IPS-NIHi7 (cell line): ENCODE measurements at regions not wholly inside any gene's neighbourhood (a gene's known extent, or its start where the extent isn't known, plus 50 kb on each side); places are given as distances from the start of the nearest gene placed in this dataset.
A peak's percentile ranks its signal among the peaks of the same experiment; 100 is the strongest.
"Not testable (repeated sequence)": the region's sequence is repeated elsewhere in the genome, so short reads cannot be mapped to it uniquely, and the experiment has no call there.

ENCODE experiments used
- DNase-seq: peaks from one replicate; pipeline ENCODE4 v3.0.0; 2012; ENCODE audit warnings: mixed read lengths; ENCODE audit errors: extremely low spot score

GRCh38 chr2:118791483-118791882, 56.0 kb downstream of the EN1 start:
- no peak for DNase-seq

- DNase-seq, result no peak
Observed at GRCh38 chr2:118786746-118787145, 60.7 kb downstream of the EN1 start.

GRCh38 chr2:118784860-118785259, 62.6 kb downstream of the EN1 start:
- no peak for DNase-seq

DNA sequence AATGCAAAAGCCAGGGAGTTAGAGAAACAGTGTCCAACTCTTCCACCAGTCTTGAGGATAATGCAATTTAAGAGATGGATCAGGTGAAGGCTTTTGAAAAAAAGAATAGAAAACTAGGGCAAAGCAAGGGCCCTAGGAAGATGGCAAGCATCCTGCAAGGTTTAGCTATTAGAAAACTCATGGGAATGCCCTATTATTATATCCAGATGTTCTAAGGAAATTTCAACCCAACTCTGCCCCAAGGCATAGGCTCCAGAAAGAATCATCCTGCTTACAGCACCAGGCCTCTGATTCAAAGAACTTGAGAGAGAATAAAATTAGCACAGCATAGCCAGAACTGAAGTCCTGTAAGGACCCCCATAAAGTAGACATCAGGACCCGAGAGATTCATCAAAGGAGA, 68.1 kb downstream of the EN1 start:
- DNase-seq, result no peak

DNA sequence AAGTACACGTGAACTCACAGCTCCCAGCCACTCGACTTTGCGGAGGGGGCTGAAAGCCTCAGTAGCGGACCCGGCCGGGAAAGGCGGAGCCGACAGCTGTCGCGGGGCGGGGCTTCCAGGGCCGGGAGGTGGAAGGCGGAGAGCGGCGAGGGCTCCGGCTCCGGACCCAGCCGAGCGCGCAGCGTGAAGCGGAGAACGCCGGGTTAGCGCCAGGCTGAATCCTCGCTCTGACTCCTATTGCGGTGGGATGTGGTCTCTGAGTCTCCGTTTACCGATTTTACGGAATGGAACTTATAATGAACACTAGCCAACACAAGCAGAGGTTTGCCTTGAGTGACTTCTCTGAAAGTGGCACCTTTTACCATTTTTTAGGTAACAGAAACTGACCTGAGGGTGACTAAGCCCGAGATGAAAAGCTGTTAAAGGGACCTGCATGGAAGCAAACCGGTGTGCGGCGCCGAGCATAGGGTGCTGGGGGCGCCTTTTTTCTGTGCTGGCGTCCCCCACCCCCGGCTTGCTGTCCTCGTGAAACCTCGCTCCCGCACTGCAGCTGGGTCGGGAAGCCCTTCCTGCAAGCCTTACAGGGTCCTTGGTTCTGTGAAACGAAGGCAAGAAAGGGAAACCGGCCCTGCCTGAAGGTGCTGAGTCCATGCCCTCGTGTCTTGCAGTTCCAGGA, 72.9 kb downstream of the EN1 start:
- peak; percentile 93 for DNase-seq

- no peak for DNase-seq
Observed at GRCh38 chr2:118773826-118774225, 73.6 kb downstream of the EN1 start.

- no peak for DNase-seq
Observed at GRCh38 chr2:118772487-118773200, 74.8 kb downstream of the EN1 start.

DNA sequence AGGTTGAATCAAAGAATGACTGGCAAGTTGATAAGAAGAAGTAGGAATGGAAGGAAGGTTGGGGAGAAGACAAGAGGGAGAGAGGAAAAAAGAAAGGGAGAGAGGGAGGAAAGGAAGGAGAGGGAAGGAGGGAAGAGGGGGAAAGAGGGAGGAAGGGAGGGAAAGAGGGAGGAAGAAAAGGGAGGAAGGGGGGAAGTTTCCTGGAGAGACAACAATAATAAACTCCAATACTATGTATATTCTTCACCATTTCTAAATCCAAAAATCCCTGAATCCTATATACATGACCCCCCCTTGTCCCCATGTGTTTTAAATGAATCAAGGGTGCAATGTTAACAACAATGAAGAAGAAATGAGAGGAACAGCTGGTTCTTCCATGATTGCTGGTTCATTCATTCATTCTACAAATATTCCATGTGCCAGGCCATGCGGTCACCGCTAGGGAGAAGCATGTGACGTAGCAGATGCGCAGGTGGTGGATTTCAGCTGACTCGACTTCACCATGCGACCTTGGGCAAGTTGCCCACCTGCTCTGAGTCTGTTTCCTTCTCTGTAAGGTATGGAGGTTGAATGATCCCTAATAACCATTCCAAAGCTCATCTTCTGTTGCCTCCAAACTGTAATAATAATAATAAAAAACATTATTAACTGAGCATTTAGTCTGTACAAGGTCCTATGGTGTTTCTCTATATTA, 77.6 kb downstream of the EN1 start:
- no peak for DNase-seq

DNA sequence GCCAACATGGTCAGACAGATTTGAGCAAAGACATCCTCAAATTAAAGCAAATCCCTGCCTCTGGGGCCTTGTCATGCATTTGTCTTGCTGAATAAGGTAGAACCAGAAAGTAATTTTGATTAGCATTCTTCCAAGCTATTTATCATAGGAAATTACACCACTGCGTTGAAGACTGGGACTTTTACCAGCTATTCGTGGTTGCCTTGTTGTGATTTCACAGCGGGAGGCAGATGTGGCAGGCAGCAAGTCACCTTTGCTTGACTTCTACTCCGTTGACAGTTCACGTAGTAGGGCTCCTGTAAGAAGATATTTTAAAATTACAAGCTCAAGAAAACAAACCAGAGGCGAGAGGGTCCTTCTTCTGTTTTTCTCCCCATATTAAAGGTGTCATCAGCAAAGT, 80.6 kb downstream of the EN1 start:
- DNase-seq, result no peak

GRCh38 chr2:118764855-118765254, 82.6 kb downstream of the EN1 start:
- DNase-seq, result no peak

DNA sequence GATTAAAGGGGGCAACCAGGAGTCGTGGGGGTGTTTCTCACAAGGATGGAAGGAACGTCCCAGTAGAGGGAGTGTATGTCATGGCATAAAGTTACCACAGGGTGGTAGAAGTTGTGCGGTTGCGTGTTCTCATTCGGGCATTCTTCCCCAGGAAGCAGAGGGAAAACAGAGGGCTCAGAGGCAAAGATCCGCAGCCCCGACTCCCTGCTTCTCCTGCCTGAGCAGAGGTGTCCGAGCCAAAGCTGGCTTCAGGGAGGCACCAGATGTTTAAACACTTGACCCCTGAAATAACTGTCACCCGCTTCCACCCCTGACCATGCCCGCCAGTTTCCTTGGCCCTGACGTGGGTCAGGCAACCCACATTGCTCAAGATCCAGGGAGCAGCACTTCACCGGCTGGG, 83.7 kb downstream of the EN1 start:
- DNase-seq, result peak; percentile 85

GRCh38 chr2:118762290-118762689, 85.2 kb downstream of the EN1 start:
- no peak for DNase-seq

DNA sequence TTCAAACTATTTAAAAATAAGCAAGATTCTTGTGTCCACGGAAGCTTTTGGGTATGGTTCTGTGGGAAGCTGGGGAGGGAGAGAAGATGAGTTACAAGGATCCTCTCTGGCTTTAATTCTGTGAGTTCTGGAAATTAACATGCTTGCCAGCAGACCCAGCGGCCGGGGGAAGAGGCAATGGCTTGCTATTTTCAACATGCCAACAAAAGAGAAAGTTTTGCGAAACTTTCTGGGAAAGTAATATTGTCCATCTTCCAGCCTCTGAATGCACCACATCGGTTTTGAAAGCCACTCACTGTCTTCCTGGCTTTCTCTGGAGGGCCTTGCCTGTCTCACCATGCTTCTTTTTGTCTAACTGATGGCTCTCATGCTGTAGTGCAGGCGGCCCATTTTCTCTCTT, 85.7 kb downstream of the EN1 start:
- DNase-seq, result no peak

DNA sequence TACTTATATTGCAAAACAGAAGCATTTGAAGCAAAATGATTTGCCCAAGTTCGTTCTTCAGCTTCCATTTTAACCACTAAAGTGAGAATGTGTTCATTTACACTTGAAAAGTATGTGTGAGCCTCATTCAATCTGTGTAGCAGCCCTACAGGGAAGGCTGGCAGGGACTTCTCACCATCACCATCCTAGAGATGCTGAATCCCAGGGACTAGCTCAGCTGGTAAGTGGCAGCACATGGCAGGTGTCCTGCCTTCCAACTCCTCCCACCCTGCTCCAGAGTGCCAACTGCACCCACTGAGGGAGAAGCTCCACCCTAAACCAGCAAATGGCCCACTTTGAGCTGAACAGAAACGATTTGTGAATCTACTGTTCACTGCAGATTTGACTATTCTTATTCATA, 91.5 kb downstream of the EN1 start:
- no peak for DNase-seq

GRCh38 chr2:118755384-118755783, 92.1 kb downstream of the EN1 start:
- DNase-seq, result no peak

GRCh38 chr2:118752762-118753429, 94.6 kb downstream of the EN1 start:
- no peak for DNase-seq

DNA sequence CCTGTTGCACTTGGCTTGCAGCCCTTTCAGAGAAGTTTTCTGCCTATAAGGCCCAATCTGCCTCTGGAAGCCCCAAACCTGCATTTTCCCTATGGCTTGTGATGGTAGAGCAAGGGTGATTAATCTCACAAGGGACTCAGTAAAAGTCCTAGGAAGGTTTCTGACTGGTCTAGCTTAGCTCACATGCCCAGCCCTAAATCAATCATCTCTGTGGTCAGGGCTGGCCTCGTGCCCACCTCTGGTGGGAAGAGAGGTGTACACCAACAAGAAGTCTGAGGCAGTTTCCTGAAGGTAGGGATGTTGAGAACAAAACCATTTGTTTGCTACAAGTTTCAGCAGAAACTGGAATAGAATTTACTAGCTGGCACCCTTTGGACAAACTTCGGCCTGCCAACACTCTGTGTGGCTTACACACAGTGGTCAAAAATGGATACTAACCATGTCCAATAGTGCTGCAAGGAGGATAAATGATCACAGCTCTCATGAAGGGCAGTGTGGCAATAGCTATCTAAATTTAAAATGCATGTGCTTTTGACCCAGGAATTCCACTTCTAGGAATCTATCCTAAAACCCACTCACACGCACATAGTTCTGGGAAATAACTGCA, 96.4 kb downstream of the EN1 start:
- no peak for DNase-seq

DNA sequence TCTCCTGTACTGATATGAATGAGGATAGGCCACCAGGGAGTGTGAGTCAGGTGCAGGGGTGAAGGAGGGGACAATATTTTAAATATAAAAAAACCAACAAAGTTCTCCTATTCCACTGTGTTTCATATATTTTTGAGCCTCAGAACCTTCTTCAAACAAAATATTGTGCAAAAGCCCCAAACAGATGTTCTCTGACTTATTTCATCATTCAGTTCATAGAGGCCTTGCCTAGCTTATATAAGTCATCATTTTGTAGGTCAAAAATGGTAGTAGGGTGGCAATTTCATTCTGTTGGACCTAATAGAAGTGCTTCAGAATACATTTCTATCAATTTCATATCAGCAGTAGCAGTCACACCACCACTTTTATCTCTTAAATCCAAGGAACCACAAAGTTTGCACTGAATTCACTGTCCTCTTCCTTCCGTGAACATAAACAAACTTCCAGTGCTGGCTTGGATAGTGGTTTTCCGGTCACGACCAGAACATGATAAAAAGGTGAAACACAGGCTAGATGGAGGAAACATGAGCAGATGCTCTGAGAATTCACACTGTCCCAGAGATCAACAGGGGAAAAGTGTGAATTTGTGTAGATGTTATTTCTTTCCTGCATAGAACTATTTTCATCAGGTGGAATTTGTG, 99.1 kb downstream of the EN1 start:
- DNase-seq, result no peak

DNA sequence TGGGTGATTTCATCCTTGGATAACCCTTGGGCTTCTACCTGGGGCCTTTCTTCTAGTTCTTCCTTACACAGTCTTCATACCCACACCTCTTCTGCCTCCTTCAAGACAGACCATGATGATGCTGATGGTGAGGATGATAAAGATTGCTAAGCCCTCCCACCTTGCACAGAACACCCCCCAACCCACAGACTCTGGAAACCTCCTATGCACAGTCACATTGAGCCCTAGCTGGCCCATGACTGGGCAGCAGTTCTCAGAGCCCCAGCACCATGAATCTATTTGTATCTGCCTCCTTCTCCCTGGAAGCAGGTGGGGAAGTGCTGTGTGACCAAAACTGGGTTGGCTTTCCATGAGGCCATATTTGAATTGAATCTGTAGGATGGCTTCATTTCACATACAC, 99.8 kb downstream of the EN1 start:
- no peak for DNase-seq

DNA sequence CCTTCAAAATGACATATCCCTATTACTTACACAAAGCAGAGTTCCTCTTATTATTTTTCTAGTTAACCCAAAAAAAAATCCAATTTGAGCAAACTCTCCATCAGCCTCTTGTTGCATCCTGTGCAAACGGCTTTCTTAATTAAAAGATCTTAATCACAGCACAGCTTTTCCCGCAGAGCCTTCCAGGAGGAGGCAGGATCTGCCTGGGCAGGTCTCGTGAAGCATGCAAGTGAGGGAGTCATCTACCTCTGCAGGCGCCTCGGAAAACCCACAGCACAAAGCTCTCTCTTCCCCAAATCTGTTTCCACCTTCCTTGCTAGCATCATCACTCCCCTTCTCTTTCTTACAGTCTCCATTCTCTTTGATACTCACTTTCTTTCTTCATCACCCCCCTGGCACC, 100.4 kb downstream of the EN1 start:
- DNase-seq, result no peak

DNA sequence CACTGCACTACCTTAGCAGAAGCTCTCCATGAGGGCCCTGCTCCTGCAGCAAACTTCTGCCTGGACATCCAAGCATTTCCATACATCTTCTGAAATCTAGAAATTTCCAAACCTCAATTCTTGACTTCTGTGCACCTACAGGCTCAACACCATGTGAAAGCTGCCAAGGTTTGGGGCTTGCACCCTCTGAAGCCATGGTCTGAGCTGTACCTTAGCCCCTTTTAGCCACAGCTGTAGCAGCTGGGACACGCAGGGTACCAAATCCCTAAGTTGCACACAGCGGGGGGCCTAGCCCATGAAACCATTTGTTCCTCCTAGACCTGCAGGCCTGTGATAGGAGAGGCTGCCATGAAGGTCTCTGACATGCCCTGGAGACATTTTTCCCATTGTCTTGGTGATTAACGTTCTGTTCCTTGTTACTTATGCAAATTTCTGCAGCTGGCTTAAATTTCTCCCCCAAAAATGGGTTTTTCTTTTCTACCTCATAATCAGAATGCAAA, 102.7 kb downstream of the EN1 start:
- not testable (repeated sequence) for DNase-seq
